ENCODE measurements at regions not wholly inside any gene's neighbourhood (a gene's known extent, or its start where the extent isn't known, plus 50 kb on each side); places are given as distances from the start of the nearest gene placed in this dataset.

DNA sequence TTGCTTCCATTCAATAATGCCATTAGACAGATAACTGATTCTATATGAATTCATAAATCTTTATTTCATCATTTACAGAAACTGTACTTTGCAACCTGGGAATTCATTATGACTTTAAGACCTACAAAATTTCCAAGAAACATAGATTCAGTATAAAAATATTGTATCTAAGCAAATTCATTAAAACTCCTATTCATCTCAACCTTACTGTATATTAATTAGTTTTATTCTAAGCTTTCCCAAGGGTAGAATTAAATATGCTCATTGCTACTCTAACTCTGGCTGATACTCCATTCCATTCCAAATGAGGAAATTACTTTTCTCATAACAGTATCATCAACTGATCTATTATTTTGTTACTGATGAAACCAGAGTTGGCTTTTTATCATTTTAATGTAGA lies 473.0 kb upstream of the LRRTM4 start:
- H3K4me3 Mint-ChIP-seq (ENCODE audit: unreplicated experiment), result no peak overlapping the region
- TF ChIP-seq, protein P1, sequence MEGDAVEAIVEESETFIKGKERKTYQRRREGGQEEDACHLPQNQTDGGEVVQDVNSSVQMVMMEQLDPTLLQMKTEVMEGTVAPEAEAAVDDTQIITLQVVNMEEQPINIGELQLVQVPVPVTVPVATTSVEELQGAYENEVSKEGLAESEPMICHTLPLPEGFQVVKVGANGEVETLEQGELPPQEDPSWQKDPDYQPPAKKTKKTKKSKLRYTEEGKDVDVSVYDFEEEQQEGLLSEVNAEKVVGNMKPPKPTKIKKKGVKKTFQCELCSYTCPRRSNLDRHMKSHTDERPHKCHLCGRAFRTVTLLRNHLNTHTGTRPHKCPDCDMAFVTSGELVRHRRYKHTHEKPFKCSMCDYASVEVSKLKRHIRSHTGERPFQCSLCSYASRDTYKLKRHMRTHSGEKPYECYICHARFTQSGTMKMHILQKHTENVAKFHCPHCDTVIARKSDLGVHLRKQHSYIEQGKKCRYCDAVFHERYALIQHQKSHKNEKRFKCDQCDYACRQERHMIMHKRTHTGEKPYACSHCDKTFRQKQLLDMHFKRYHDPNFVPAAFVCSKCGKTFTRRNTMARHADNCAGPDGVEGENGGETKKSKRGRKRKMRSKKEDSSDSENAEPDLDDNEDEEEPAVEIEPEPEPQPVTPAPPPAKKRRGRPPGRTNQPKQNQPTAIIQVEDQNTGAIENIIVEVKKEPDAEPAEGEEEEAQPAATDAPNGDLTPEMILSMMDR (IDR thresholded peaks at IDR 0.05; ENCODE audit: unreplicated experiment), result no peak
- DNase-seq (ENCODE audit: low spot score), result no peak
- H3K9me3 Mint-ChIP-seq (ENCODE audit: unreplicated experiment), result no peaks in the 10 kb centered on the region
- H3K4me1 Mint-ChIP-seq (ENCODE audit: unreplicated experiment), result no peaks in the 10 kb centered on the region
- H3K36me3 Mint-ChIP-seq (ENCODE audit: low read depth, unreplicated experiment), result no peaks in the 10 kb centered on the region
- no peaks in the 10 kb centered on the region for H3K27me3 Mint-ChIP-seq (ENCODE audit: unreplicated experiment)
- H3K27ac Mint-ChIP-seq (ENCODE audit: unreplicated experiment), result no peak overlapping the region

DNA sequence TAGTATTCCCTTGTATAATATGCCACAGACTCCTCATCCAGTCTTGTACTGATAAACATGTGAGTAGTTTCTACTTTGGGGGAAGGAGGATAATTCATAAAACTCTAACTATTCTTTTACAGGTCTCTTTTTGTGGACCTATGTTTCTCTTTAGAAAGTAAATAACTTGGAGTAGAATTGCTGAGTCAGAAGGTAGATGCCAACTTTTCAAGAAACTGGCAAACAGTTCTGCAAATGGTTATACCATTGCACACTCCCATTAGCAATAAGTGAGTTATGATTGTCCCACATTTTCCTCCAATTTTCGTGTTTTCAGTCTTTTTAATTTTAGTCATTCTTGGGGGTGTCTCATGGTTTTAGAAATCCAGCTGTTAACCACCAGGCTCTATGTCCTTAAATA lies 477.2 kb upstream of the LRRTM4 start:
- Mint-ChIP-seq H3K4me3 (ENCODE audit: unreplicated experiment) (no peak overlapping the region), H3K27ac (ENCODE audit: unreplicated experiment) (no peak overlapping the region), H3K9me3 (ENCODE audit: unreplicated experiment) (no peaks in the 10 kb centered on the region), H3K27me3 (ENCODE audit: unreplicated experiment) (no peaks in the 10 kb centered on the region), H3K4me1 (ENCODE audit: unreplicated experiment) (no peaks in the 10 kb centered on the region), H3K36me3 (ENCODE audit: low read depth, unreplicated experiment) (no peaks in the 10 kb centered on the region)
- no peak for DNase-seq (ENCODE audit: low spot score)
- TF ChIP-seq, protein P1 (IDR thresholded peaks at IDR 0.05; ENCODE audit: unreplicated experiment), result no peak

DNA sequence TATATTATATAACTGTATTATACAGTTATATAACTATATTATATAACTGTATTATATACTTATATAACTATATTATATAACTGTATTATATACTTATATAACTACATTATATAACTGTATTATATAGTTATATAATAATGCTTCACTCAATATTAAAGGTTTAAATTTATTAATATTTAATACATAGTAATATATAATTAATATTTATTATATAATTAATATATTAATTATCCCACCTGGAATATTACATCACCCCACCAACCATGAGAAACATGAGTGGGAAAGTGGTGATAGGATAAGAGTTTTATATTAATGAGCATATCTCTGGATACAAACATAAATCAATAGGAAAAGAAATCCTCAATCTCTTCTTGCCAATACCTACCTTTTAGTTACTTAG lies 487.1 kb upstream of the LRRTM4 start:
- DNase-seq (ENCODE audit: low spot score), result no peak
- no peaks in the 10 kb centered on the region for H3K9me3 Mint-ChIP-seq (ENCODE audit: unreplicated experiment)
- no peaks in the 10 kb centered on the region for H3K27me3 Mint-ChIP-seq (ENCODE audit: unreplicated experiment)
- no peaks in the 10 kb centered on the region for H3K36me3 Mint-ChIP-seq (ENCODE audit: low read depth, unreplicated experiment)
- TF ChIP-seq, protein P1 (IDR thresholded peaks at IDR 0.05; ENCODE audit: unreplicated experiment), result no peak
- no peak overlapping the region for H3K4me3 Mint-ChIP-seq (ENCODE audit: unreplicated experiment)
- H3K4me1 Mint-ChIP-seq (ENCODE audit: unreplicated experiment), result no peaks in the 10 kb centered on the region
- H3K27ac Mint-ChIP-seq (ENCODE audit: unreplicated experiment), result no peak overlapping the region

DNA sequence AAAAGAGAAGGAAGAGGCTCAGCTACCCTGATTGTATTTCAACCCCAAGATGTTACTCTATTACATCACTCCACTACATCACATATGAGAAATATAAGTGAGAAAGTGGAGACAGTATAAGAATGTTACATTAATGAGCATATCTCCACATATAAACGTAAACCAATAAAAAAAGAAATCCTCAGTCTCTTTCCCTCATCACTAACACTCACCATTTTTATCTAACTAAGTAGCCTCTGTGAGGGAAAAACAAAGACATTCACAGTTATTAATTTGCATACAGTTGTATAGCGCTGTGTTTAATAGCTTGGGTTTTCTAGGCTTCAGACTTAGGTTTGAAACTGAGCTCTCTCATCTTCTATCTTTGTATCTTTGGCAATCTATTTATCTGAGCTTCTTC lies 489.1 kb upstream of the LRRTM4 start:
- no peak overlapping the region for H3K4me3 Mint-ChIP-seq (ENCODE audit: unreplicated experiment)
- TF ChIP-seq, protein P1 (IDR thresholded peaks at IDR 0.05; ENCODE audit: unreplicated experiment), result no peak
- no peaks in the 10 kb centered on the region for H3K9me3 Mint-ChIP-seq (ENCODE audit: unreplicated experiment)
- no peak for DNase-seq (ENCODE audit: low spot score)
- H3K4me1 Mint-ChIP-seq (ENCODE audit: unreplicated experiment), result no peaks in the 10 kb centered on the region
- H3K27me3 Mint-ChIP-seq (ENCODE audit: unreplicated experiment), result no peaks in the 10 kb centered on the region
- no peak overlapping the region for H3K27ac Mint-ChIP-seq (ENCODE audit: unreplicated experiment)
- no peaks in the 10 kb centered on the region for H3K36me3 Mint-ChIP-seq (ENCODE audit: low read depth, unreplicated experiment)

DNA sequence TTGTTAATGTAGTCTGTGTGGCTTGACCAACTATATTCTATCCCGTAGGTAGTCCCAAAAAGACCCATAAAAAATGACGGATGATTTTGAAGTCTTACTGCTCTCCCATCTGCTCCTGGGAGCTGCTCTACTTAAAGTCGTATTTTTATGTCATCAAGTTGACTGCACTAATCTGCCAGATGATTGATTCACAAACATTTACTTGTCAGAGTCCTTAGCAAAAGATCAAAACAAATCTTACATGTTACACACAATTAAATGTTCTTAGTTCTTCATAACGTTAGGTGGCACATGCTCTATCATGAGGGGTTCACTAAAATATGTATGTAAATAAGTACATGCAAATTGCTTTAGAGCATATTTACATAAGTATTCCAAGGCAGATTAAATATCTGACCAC lies 498.3 kb upstream of the LRRTM4 start:
- Mint-ChIP-seq H3K4me1 (ENCODE audit: unreplicated experiment) (no peaks in the 10 kb centered on the region), H3K4me3 (ENCODE audit: unreplicated experiment) (no peak overlapping the region), H3K27me3 (ENCODE audit: unreplicated experiment) (no peaks in the 10 kb centered on the region), H3K9me3 (ENCODE audit: unreplicated experiment) (no peaks in the 10 kb centered on the region), H3K36me3 (ENCODE audit: low read depth, unreplicated experiment) (no peaks in the 10 kb centered on the region), H3K27ac (ENCODE audit: unreplicated experiment) (no peak overlapping the region)
- TF ChIP-seq, protein P1 (IDR thresholded peaks at IDR 0.05; ENCODE audit: unreplicated experiment), result no peak
- no peak for DNase-seq (ENCODE audit: low spot score)

All from endothelial cell (in vitro differentiated cells).